ENCODE measurements at regions not wholly inside any gene's neighbourhood (a gene's known extent, or its start where the extent isn't known, plus 50 kb on each side); places are given as distances from the start of the nearest gene placed in this dataset.

DNA sequence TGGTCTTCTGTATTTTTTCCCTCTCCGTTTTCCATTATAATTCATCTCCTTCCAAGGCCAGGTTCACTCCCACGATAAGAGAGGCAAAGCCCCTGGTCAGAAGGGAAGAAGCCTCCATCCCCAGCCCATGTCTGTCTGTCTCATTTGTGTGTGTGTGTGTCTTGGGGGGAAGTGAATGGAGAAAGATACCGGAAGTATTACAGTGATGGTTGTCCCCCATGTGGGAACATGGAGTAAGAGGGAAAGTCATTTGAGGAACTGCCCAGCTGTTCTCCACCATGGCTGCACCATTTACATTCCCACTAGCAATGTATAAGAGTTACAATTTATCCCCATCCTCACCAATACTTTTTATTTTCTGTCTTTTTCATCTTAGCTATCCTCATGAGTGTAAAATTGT is 113.6 kb upstream of the ATP8B1 start:
- Histone ChIP-seq H2BK15ac (ENCODE audit: low read depth, low read length) (peak overlapping the region; percentile 30; the same call in 1 of the 3 replicates), H3K27me3 (ENCODE audit: control insufficient read depth, insufficient read depth, low read length) (0 out of 2 replicates have a peak, but pooled peaks cover 2% of the 10 kb centered on the region), H2AFZ (replicated peaks; ENCODE audit: low read length, poor library complexity) (no peak overlapping the region), H3K23ac (ENCODE audit: low read depth, low read length) (no peak overlapping the region), H3K4me2 (ENCODE audit: low read depth, low read length) (no peak overlapping the region), H2BK120ac (ENCODE audit: low read depth, low read length) (0 out of 2 replicates have a peak overlapping the region, but pooled peaks have one; percentile 43), H3K4me3 (ENCODE audit: insufficient read depth, low read depth, low read length) (no peak overlapping the region), H3K4ac (ENCODE audit: low read depth, low read length) (peak overlapping the region; percentile 21; the same call in 1 of the 2 replicates), H3K79me1 (ENCODE audit: low read depth in 1 of 2, low read length in 2 of 2) (no peaks in the 10 kb centered on the region), H3K9me3 (ENCODE audit: control insufficient read depth, insufficient read depth, low read length) (no peaks in the 10 kb centered on the region), H2AK9ac (replicated peaks; ENCODE audit: low read depth, low read length, poor library complexity) (no peak overlapping the region), H2AK5ac (ENCODE audit: low read depth, low read length) (peak overlapping the region; percentile 37), H3K14ac (replicated peaks; ENCODE audit: low read depth, low read length) (peak overlapping the region; percentile 3; the same call in 1 of the 2 replicates), H3K36me3 (ENCODE audit: control insufficient read depth, insufficient read depth, low read length) (no peaks in the 10 kb centered on the region), H3K4me1 (ENCODE audit: control insufficient read depth, insufficient read depth, low read length) (peaks cover 11% of the 10 kb centered on the region), H3K18ac (ENCODE audit: low read depth, low read length) (peak overlapping the region; percentile 81; the same call in 1 of the 2 replicates), H3K9ac (ENCODE audit: low read depth, low read length) (no peak overlapping the region), H2BK5ac (ENCODE audit: low read depth, low read length, poor library complexity, severe bottlenecking) (no peak overlapping the region), H4K91ac (ENCODE audit: insufficient read depth, low read depth, low read length) (no peak overlapping the region), H3K9me1 (ENCODE audit: insufficient read depth, low read length) (peaks cover 5% of the 10 kb centered on the region; the same call in 1 of the 2 replicates), H3K27ac (ENCODE audit: insufficient read depth, low read length) (no peak overlapping the region), H4K20me1 (ENCODE audit: insufficient read depth, low read length) (no peaks in the 10 kb centered on the region), H2BK20ac (ENCODE audit: low read depth, low read length) (no peak overlapping the region), H4K5ac (ENCODE audit: low read depth, low read length) (no peak overlapping the region), H4K8ac (ENCODE audit: low read depth in 2 of 2, low read length in 2 of 2) (no peak overlapping the region), H3K56ac (ENCODE audit: extremely low read depth, insufficient read depth, low read length) (no peak overlapping the region)
- TF ChIP-seq POLR2A (IDR thresholded peaks at IDR 0.05; ENCODE audit: low read depth, low read length) (no peak), RCOR1 (IDR thresholded peaks at IDR 0.05; ENCODE audit: insufficient replicate concordance, low read length) (no peak)
- intact Hi-C loops (cut with micrococcal nuclease) (no loop called here), in situ Hi-C loops (cut with MboI; ENCODE audit: low sequenced_read_pairs) (no loop called here), dilution Hi-C loops (cut with HindIII; ENCODE audit: low sequenced_read_pairs, unreplicated experiment) (no loop called here)
- ATAC-seq (ENCODE audit: low read depth), result no peak
- CTCF ChIA-PET, result no interaction called here
- no CpG with 5 or more reads among the region's 3 CpGs for WGBS, 2 experiments (ENCODE audit: extremely low coverage in 2 of 2, insufficient read length in 1 of 2)
- no peak for DNase-seq
- POLR2A ChIA-PET (ENCODE audit: unreplicated experiment), result no interaction called here
- BruUV-seq (replicated peaks), result no TSS peak

Data from IMR-90 (cell line).